Astrocyte of the cerebellum (primary cell): ENCODE measurements at regions not wholly inside any gene's neighbourhood (a gene's known extent, or its start where the extent isn't known, plus 50 kb on each side); places are given as distances from the start of the nearest gene placed in this dataset.

ENCODE experiments used
- DNase-seq: peaks from one replicate; pipeline ENCODE4 v3.0.0-alpha.2; 2011; ENCODE audit warnings: low read depth
- H3K4me3 ChIP-seq: 2 replicates; pipeline ENCODE4 v1.5.1; 2011; ENCODE audit warnings: mild to moderate bottlenecking, low read depth, low read length, moderate library complexity
- in situ Hi-C: cut with HindIII; loops from 2 replicates; pipeline ENCODE4 v1.10.0; 2017; ENCODE audit warnings: low sequenced_read_pairs
- TF ChIP-seq, protein P1 (sequence below): IDR thresholded peaks from 2 replicates; pipeline ENCODE4 v1.5.1; 2012; ENCODE audit warnings: low read length, low read depth, moderate library complexity, mild to moderate bottlenecking; ENCODE audit errors: missing control alignments

DNA sequence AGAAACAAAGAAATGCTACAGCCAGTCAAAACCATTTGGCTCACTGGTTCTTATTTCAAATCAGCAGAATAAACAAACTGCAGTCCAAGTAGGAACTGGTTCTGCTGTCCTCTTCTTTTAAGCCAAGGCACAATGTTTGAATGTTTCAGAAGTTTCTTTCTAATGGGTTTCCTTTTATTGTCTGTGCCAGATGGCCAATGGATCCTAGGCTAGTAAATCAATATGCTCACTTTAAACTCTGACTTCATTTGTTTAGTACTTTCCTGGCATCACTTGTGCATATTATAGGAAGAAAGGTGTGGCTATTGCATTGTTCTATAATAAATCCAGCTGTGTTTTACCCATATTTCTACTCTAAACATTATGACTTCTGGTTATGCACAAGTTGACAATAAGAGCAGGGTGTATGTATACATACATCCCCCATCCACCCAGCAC is 99.7 kb upstream of the PLCB4 start:
- DNase-seq: no peak
- H3K4me3 ChIP-seq: no peak overlapping the region
- TF ChIP-seq, protein P1, sequence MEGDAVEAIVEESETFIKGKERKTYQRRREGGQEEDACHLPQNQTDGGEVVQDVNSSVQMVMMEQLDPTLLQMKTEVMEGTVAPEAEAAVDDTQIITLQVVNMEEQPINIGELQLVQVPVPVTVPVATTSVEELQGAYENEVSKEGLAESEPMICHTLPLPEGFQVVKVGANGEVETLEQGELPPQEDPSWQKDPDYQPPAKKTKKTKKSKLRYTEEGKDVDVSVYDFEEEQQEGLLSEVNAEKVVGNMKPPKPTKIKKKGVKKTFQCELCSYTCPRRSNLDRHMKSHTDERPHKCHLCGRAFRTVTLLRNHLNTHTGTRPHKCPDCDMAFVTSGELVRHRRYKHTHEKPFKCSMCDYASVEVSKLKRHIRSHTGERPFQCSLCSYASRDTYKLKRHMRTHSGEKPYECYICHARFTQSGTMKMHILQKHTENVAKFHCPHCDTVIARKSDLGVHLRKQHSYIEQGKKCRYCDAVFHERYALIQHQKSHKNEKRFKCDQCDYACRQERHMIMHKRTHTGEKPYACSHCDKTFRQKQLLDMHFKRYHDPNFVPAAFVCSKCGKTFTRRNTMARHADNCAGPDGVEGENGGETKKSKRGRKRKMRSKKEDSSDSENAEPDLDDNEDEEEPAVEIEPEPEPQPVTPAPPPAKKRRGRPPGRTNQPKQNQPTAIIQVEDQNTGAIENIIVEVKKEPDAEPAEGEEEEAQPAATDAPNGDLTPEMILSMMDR: no peak
- in situ Hi-C loops: no loop called here

DNA sequence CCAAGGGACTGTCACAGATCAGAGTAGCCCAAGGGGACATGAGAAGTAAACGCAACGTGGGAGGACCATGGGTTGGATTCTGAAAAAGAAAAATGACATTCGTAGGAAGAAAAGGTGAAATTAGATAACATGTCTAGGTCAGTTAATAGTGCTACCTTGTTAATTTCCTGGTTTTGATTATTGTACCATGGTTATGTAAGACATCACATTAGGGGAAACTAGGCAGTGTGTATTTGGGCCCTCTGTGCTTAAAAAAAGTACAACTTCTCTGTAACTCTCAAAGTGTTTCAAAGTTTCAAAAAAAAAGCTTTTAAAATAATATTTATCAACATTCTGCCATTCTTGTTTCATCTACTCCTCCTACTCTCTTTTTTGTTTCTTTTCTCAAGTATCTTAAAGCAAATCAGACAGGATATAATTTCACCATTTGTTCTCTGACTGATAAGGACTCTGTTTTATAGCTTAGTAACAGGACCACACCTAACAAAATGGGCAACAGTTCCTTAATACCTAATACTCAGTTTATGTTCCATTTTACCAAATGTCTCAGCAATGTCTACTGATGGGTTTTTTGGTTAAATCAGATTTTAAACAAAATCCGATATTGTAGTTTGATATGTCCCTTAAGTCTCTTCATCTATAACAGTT is 97.1 kb upstream of the PLCB4 start:
- no peak overlapping the region for H3K4me3 ChIP-seq
- TF ChIP-seq, protein P1: no peak
- in situ Hi-C loops: no loop called here
- DNase-seq: no peak

DNA sequence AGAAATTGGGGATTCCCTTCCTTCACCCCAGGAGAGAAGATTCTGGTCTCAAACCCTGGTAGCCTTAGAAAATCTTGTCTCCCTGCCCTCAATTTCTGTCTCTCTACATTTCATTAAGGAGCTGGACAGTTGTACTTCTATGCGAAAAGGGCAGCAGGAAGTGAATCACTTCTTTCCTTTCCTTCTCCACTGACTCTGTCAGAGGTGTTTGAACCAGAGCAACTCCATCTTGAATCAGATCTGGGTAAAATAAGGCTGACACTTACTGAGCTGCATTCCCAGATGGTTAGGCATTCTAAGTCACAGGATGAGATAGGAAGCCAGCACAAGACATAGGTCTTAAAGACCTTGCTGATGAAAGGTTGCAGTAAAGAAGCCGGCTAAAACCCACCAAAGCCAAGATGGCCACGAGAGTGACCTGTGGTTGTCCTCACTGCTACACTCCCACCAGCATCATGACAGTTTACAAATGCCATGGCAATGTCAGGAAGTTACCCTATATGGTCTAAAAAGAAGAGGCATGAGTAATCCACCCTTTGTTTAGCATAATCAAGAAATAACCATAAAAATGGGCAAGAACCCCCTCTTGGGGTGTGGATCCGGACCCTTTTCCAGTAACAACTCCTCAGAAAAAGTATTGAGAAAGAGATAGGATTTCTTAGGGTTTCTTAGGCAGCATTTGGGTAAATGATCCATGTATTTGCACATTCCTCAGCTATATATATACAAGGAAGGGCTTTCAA is 95.8 kb upstream of the PLCB4 start:
- in situ Hi-C loops: no loop called here
- DNase-seq: no peak
- TF ChIP-seq, protein P1: no peak
- no peak overlapping the region for H3K4me3 ChIP-seq

DNA sequence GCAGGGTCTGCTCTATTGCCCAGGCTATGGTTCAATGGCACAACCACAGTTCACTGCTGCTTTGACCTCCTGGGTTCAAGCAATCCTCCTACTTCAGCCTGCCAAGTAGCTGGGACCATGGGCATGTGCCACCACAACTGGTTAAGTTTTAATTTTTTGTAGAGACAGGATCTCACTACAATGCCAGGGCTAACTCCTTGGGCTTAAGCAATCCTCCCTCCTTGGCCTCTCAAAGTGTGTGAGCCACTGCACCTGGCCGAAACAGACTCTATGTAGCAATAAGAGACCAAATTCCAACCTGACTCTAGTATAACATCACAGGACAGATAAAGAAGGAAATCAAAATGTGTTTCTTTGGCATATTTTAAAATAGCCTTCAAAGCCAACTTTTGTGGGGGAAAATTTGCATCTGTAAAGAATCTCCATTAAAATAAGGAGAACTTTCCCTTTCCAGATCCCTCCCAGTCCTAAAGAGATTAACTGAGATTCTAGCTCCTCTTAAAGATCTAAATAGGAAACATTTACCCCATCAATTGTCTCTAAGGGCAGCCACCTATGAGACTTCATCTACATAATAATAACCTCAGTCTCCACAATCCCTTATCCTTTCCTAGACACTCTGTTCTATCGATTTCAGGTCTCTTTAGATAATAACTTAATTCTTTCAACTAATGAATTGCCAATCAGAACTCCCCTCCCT is 94.7 kb upstream of the PLCB4 start:
- in situ Hi-C loops: no loop called here
- no peak overlapping the region for H3K4me3 ChIP-seq
- TF ChIP-seq, protein P1: no peak
- no peak for DNase-seq

DNA sequence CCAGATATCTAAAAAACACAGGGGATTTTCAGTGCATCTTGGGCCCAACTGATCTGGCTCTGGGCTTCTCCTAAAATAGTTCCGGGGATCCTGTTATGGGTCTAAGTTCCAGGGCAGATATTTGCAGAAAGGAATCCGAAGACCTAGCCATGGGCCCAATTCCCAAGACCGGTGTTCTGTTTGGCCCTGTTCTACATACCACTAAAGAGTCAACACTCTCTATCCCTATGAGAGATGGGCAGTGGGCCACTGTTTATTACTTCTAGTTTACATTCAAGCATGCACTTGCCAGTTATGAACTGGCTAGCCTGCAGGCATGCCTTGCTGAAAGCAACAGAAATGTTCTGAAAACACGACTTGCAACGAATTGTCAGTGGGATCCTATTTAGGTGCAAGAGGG is 87.4 kb upstream of the PLCB4 start:
- TF ChIP-seq, protein P1: no peak
- in situ Hi-C loops: no loop called here
- DNase-seq: no peak
- no peak overlapping the region for H3K4me3 ChIP-seq

DNA sequence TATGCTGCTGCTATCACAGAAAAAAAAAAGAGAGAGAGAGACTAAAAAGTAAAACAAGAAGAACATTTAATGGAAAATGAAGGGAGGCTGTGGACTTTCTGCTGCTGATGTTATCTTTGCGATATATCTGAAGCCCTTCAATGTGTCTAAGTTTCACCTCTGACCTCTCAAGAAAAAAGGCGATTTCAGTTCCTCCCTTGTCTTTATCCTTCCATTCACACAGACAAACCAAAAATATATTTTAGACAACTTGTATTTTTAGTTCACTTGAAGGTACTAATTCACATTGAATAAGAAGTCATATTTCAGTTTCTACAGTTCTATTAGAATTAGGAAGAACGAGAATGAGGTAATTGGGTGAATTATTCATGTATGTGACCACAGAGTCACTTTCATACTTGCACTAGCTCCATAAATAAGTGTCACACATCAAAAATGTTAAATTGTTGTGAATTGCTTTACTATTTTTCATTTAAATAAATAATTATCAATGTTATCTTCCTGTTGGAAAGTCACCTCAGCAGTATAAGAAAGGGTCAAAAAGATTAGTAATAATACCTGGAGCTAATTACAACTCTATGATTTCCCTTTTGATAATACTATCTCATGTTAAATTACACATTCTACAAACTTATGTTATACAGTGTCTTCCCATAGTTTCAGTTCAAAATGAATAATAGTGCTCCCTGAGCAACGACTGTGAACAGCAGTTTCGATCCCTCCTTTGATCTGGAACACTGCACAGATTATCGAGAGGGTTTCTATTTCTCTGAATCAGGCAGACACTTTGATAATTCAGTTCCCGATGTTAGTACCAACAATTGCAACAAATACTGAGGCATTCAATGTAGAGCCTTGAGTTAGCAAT is 85.2 kb upstream of the PLCB4 start:
- DNase-seq: no peak
- in situ Hi-C loops: no loop called here
- TF ChIP-seq, protein P1: no peak
- H3K4me3 ChIP-seq: no peak overlapping the region
